ENCODE measurements at regions not wholly inside any gene's neighbourhood (a gene's known extent, or its start where the extent isn't known, plus 50 kb on each side); places are given as distances from the start of the nearest gene placed in this dataset.

DNA sequence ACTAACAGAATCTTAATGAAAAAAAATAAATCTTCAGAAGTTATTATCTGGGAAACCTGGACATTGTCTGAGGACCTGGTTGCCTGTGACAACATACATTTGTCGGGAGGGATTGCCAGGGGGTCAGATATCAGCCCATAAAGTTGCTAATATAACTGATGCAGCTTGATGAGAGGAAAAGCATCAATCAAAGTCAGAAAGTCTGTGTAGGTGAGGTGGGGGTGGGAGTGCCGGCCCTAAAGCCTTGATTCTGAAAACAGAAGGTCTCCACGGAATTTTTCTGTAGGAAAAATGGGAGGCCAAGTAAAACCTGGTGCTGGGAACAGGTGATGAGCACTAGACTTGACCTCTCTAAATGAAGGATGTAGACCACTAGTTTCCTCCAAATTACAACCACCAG lies 281.8 kb downstream of the FGFR2 start:
- TF ChIP-seq, protein P1, sequence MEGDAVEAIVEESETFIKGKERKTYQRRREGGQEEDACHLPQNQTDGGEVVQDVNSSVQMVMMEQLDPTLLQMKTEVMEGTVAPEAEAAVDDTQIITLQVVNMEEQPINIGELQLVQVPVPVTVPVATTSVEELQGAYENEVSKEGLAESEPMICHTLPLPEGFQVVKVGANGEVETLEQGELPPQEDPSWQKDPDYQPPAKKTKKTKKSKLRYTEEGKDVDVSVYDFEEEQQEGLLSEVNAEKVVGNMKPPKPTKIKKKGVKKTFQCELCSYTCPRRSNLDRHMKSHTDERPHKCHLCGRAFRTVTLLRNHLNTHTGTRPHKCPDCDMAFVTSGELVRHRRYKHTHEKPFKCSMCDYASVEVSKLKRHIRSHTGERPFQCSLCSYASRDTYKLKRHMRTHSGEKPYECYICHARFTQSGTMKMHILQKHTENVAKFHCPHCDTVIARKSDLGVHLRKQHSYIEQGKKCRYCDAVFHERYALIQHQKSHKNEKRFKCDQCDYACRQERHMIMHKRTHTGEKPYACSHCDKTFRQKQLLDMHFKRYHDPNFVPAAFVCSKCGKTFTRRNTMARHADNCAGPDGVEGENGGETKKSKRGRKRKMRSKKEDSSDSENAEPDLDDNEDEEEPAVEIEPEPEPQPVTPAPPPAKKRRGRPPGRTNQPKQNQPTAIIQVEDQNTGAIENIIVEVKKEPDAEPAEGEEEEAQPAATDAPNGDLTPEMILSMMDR (IDR thresholded peaks at IDR 0.05) = no peak
- TF ChIP-seq POLR2A (IDR thresholded peaks at IDR 0.05) = no peak
